ENCODE measurements at regions not wholly inside any gene's neighbourhood (a gene's known extent, or its start where the extent isn't known, plus 50 kb on each side); places are given as distances from the start of the nearest gene placed in this dataset.
"Not testable (repeated sequence)": the region's sequence is repeated elsewhere in the genome, so short reads cannot be mapped to it uniquely, and the experiment has no call there.

GRCh38 chr15:89004726-89005030 is 83.6 kb upstream of the ABHD2 start:
- TF ChIP-seq EZH2 (IDR thresholded peaks at IDR 0.05; ENCODE audit: low read length, missing control alignments) (no peak), CTCF (conservative IDR thresholded peaks at IDR 0.05 in 1 of 2, IDR thresholded peaks at IDR 0.05 in 1 of 2; ENCODE audit: low read depth in 1 of 2, low read length in 2 of 2) (no peak)
- peaks cover 13% of the 10 kb centered on the region for H3K4me1 ChIP-seq (ENCODE audit: control insufficient read depth, extremely low read depth, insufficient read depth, low read length)
- DNase-seq (ENCODE audit: low read depth in 2 of 2): no peak
- H3K27ac ChIP-seq (ENCODE audit: insufficient read depth, low read length): no peak overlapping the region
- no peak overlapping the region for H3K4me2 ChIP-seq (ENCODE audit: extremely low read depth, insufficient read depth, low read length)
- no peaks in the 10 kb centered on the region for H3K9me3 ChIP-seq (ENCODE audit: control insufficient read depth, insufficient read depth, low read depth, low read length)
- no peaks in the 10 kb centered on the region for H3K36me3 ChIP-seq (ENCODE audit: control insufficient read depth, insufficient read depth, low read length)
- H3K9ac ChIP-seq (ENCODE audit: insufficient read depth, low read length): no peak overlapping the region
- no peaks in the 10 kb centered on the region for H3K27me3 ChIP-seq (ENCODE audit: control insufficient read depth, insufficient read depth, low read length)
- no peak overlapping the region for H2AFZ ChIP-seq (ENCODE audit: low read length)
- H3K79me2 ChIP-seq (ENCODE audit: control insufficient read depth, insufficient read depth, low read length): no peaks in the 10 kb centered on the region
- H3K4me3 ChIP-seq (replicated peaks in 1 of 4; ENCODE audit: control extremely low read depth in 1 of 4, insufficient read depth in 1 of 4, low read depth in 3 of 4, low read length in 4 of 4): no peak overlapping the region
- H4K20me1 ChIP-seq (ENCODE audit: control insufficient read depth, extremely low read depth, insufficient read depth, low read length): no peaks in the 10 kb centered on the region

GRCh38 chr15:89007527-89007926 is 80.7 kb upstream of the ABHD2 start:
- H3K36me3 ChIP-seq (ENCODE audit: control insufficient read depth, insufficient read depth, low read length); H2AFZ ChIP-seq (ENCODE audit: low read length); H4K20me1 ChIP-seq (ENCODE audit: control insufficient read depth, extremely low read depth, insufficient read depth, low read length); H3K27ac ChIP-seq (ENCODE audit: insufficient read depth, low read length); H3K4me3 ChIP-seq (replicated peaks in 1 of 4; ENCODE audit: control extremely low read depth in 1 of 4, insufficient read depth in 1 of 4, low read depth in 3 of 4, low read length in 4 of 4); H3K9ac ChIP-seq (ENCODE audit: insufficient read depth, low read length); H3K4me2 ChIP-seq (ENCODE audit: extremely low read depth, insufficient read depth, low read length); H3K27me3 ChIP-seq (ENCODE audit: control insufficient read depth, insufficient read depth, low read length); DNase-seq (ENCODE audit: low read depth in 2 of 2); H3K4me1 ChIP-seq (ENCODE audit: control insufficient read depth, extremely low read depth, insufficient read depth, low read length); H3K79me2 ChIP-seq (ENCODE audit: control insufficient read depth, insufficient read depth, low read length); H3K9me3 ChIP-seq (ENCODE audit: control insufficient read depth, insufficient read depth, low read depth, low read length): not testable (repeated sequence)

GRCh38 chr15:89007989-89008388 is 80.3 kb upstream of the ABHD2 start:
- Histone ChIP-seq H3K79me2 (ENCODE audit: control insufficient read depth, insufficient read depth, low read length) (no peaks in the 10 kb centered on the region), H3K9me3 (ENCODE audit: control insufficient read depth, insufficient read depth, low read depth, low read length) (no peaks in the 10 kb centered on the region), H3K4me2 (ENCODE audit: extremely low read depth, insufficient read depth, low read length) (no peak overlapping the region), H4K20me1 (ENCODE audit: control insufficient read depth, extremely low read depth, insufficient read depth, low read length) (no peaks in the 10 kb centered on the region), H3K4me1 (ENCODE audit: control insufficient read depth, extremely low read depth, insufficient read depth, low read length) (no peaks in the 10 kb centered on the region), H3K27ac (ENCODE audit: insufficient read depth, low read length) (no peak overlapping the region), H3K27me3 (ENCODE audit: control insufficient read depth, insufficient read depth, low read length) (no peaks in the 10 kb centered on the region), H3K9ac (ENCODE audit: insufficient read depth, low read length) (no peak overlapping the region), H3K4me3 (replicated peaks in 1 of 4; ENCODE audit: control extremely low read depth in 1 of 4, insufficient read depth in 1 of 4, low read depth in 3 of 4, low read length in 4 of 4) (no peak overlapping the region), H3K36me3 (ENCODE audit: control insufficient read depth, insufficient read depth, low read length) (no peaks in the 10 kb centered on the region), H2AFZ (ENCODE audit: low read length) (no peak overlapping the region)
- no peak for DNase-seq (ENCODE audit: low read depth in 2 of 2)
- TF ChIP-seq CTCF (conservative IDR thresholded peaks at IDR 0.05 in 1 of 2, IDR thresholded peaks at IDR 0.05 in 1 of 2; ENCODE audit: low read depth in 1 of 2, low read length in 2 of 2) (no peak), EZH2 (IDR thresholded peaks at IDR 0.05; ENCODE audit: low read length, missing control alignments) (no peak)

- H3K27me3 ChIP-seq (ENCODE audit: control insufficient read depth, insufficient read depth, low read length): no peaks in the 10 kb centered on the region
- no peaks in the 10 kb centered on the region for H3K79me2 ChIP-seq (ENCODE audit: control insufficient read depth, insufficient read depth, low read length)
- no peaks in the 10 kb centered on the region for H4K20me1 ChIP-seq (ENCODE audit: control insufficient read depth, extremely low read depth, insufficient read depth, low read length)
- no peak overlapping the region for H3K4me2 ChIP-seq (ENCODE audit: extremely low read depth, insufficient read depth, low read length)
- no peak for TF ChIP-seq CTCF (conservative IDR thresholded peaks at IDR 0.05 in 1 of 2, IDR thresholded peaks at IDR 0.05 in 1 of 2; ENCODE audit: low read depth in 1 of 2, low read length in 2 of 2)
- TF ChIP-seq EZH2 (IDR thresholded peaks at IDR 0.05; ENCODE audit: low read length, missing control alignments): no peak
- no peak overlapping the region for H3K4me3 ChIP-seq (replicated peaks in 1 of 4; ENCODE audit: control extremely low read depth in 1 of 4, insufficient read depth in 1 of 4, low read depth in 3 of 4, low read length in 4 of 4)
- no peak for DNase-seq (ENCODE audit: low read depth in 2 of 2)
- H3K27ac ChIP-seq (ENCODE audit: insufficient read depth, low read length): no peak overlapping the region
- no peaks in the 10 kb centered on the region for H3K36me3 ChIP-seq (ENCODE audit: control insufficient read depth, insufficient read depth, low read length)
- no peak overlapping the region for H2AFZ ChIP-seq (ENCODE audit: low read length)
- no peak overlapping the region for H3K9ac ChIP-seq (ENCODE audit: insufficient read depth, low read length)
- no peaks in the 10 kb centered on the region for H3K9me3 ChIP-seq (ENCODE audit: control insufficient read depth, insufficient read depth, low read depth, low read length)
- no peaks in the 10 kb centered on the region for H3K4me1 ChIP-seq (ENCODE audit: control insufficient read depth, extremely low read depth, insufficient read depth, low read length)
Measured at GRCh38 chr15:89009080-89009479, 79.2 kb upstream of the ABHD2 start.
